ENCODE measurements at regions not wholly inside any gene's neighbourhood (a gene's known extent, or its start where the extent isn't known, plus 50 kb on each side); places are given as distances from the start of the nearest gene placed in this dataset.

DNA sequence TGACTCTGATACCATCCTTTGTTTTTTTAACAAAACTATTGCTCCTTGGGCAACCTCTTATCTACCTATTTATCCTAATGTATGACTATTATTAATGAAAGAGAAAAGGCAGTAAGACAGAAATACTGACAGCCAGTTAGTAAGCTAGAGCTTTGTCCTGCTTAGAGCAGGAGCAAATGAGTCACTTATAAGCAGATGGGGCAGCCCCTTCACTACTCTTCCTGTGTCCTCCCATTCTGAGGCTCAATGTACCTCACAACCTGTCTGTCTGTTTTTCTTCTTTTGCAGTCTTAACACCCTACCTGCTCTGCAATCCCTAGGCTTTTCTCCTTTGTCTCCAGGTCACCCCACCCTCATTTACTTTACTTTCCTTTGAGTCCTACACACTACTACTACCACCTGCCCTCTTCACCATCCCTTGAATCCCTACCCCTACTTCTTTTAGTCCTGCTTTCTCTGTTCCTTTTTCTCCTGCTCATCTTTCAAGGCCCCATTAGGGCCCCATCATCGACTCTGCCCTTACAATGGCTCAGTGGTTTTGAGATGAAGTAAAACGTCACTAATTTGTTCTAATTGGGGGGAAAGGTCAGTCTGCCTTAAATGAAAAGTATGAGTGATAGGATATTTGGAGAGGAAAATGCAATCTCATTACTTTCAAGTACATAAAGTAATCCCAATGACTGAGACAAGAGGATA is 294.3 kb downstream of the GUCY2F start:
- Histone ChIP-seq H3K4me3 (no peak overlapping the region), H3K36me3 (ENCODE audit: control insufficient read depth in 4 of 4, insufficient read depth in 4 of 4, low read length in 4 of 4) (no peaks in the 10 kb centered on the region), H3K9me3 (ENCODE audit: control insufficient read depth in 4 of 4, insufficient read depth in 3 of 4, low read length in 3 of 4) (no peaks in the 10 kb centered on the region), H3K4me1 (ENCODE audit: control insufficient read depth in 5 of 5, insufficient read depth in 5 of 5, low read length in 5 of 5) (no peaks in the 10 kb centered on the region), H3K27ac (ENCODE audit: low read depth in 1 of 2, low read length in 1 of 2) (no peak overlapping the region), H3K9ac (ENCODE audit: insufficient read depth in 1 of 2, low read length in 2 of 2) (no peak overlapping the region), H3K27me3 (ENCODE audit: control insufficient read depth in 3 of 3, insufficient read depth in 3 of 3, low read length in 2 of 3) (peaks cover 4 to 28% (median 5%) of the 10 kb centered on the region in 3 donors)
- no peak for DNase-seq
- WGBS, 2 donors = 48 to 52% methylated on average over 2 of the region's 2 CpGs
- no peak for TF ChIP-seq CTCF (IDR thresholded peaks at IDR 0.05; ENCODE audit: control extremely low read depth, extremely low read depth)
- no peak for ATAC-seq (ENCODE audit: insufficient read depth, low FRiP score)

DNA sequence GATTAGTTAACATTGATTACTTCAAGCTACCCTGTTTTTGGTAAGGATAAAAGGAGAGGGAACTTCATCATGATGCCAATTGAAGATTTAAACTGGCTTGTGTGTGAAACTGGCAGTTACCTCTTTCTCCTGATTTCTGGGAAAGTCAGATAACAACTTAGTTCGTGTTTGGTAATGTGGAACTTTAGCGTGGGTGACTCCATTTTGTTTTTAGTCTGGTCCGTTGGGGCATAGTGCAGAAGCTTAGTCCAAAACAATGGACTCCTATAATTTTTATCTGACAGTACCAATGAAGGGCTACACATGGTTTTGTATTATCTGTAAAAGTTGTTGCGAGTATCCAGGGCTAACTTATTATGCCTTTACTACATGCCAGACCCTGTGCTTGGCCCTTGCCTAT is 294.9 kb downstream of the GUCY2F start:
- WGBS, 2 donors = 74 to 93% methylated on average over 4 of the region's 4 CpGs
- Histone ChIP-seq H3K27me3 (ENCODE audit: control insufficient read depth in 3 of 3, insufficient read depth in 3 of 3, low read length in 2 of 3) (peaks cover 0 to 28% (median 5%) of the 10 kb centered on the region in 3 donors), H3K27ac (ENCODE audit: low read depth in 1 of 2, low read length in 1 of 2) (no peak overlapping the region), H3K4me3 (no peak overlapping the region), H3K9ac (ENCODE audit: insufficient read depth in 1 of 2, low read length in 2 of 2) (no peak overlapping the region), H3K9me3 (ENCODE audit: control insufficient read depth in 4 of 4, insufficient read depth in 3 of 4, low read length in 3 of 4) (no peaks in the 10 kb centered on the region), H3K36me3 (ENCODE audit: control insufficient read depth in 4 of 4, insufficient read depth in 4 of 4, low read length in 4 of 4) (no peaks in the 10 kb centered on the region), H3K4me1 (ENCODE audit: control insufficient read depth in 5 of 5, insufficient read depth in 5 of 5, low read length in 5 of 5) (no peaks in the 10 kb centered on the region)
- TF ChIP-seq CTCF (IDR thresholded peaks at IDR 0.05; ENCODE audit: control extremely low read depth, extremely low read depth) = no peak
- DNase-seq = no peak
- no peak for ATAC-seq (ENCODE audit: insufficient read depth, low FRiP score)

DNA sequence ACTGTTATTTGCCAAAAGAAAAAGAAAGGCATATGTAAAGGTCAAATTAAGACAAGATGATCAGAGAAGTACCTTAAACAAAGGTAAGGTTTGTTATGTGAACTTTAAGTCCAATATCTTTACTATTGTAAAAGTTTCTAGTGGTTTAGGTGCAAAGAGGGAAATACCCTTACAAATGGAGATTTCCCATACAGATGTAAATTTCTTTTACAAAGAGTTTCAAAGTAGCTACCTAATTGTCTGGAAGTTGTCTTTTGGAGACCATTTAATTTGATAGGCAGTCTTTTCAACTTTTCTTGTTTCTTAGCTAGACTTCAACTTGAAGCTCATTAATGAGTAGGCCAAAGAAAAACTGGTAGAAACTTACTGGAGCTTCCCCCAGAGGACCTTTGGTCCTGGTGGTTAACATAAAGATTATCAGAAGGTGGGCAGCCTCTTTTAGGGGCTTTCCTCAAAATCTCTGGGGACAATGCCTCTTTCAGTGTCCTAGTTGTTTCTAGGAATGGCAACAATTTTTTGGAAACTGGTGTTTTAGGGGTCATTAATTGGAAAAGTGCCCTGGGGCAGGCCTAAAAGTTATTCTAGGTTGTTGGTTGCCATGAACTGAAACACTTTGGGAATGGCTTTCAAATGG is 297.3 kb downstream of the GUCY2F start:
- Histone ChIP-seq H3K9ac (ENCODE audit: insufficient read depth in 1 of 2, low read length in 2 of 2) (no peak overlapping the region), H3K9me3 (ENCODE audit: control insufficient read depth in 4 of 4, insufficient read depth in 3 of 4, low read length in 3 of 4) (no peaks in the 10 kb centered on the region), H3K4me1 (ENCODE audit: control insufficient read depth in 5 of 5, insufficient read depth in 5 of 5, low read length in 5 of 5) (no peaks in the 10 kb centered on the region), H3K27me3 (ENCODE audit: control insufficient read depth in 3 of 3, insufficient read depth in 3 of 3, low read length in 2 of 3) (peaks cover 0 to 19% (median 5%) of the 10 kb centered on the region in 3 donors), H3K4me3 (no peak overlapping the region), H3K27ac (ENCODE audit: low read depth in 1 of 2, low read length in 1 of 2) (no peak overlapping the region), H3K36me3 (ENCODE audit: control insufficient read depth in 4 of 4, insufficient read depth in 4 of 4, low read length in 4 of 4) (no peaks in the 10 kb centered on the region)
- TF ChIP-seq CTCF (IDR thresholded peaks at IDR 0.05; ENCODE audit: control extremely low read depth, extremely low read depth) = no peak
- DNase-seq (no peak), ATAC-seq (ENCODE audit: insufficient read depth, low FRiP score) (no peak)
